ENCODE measurements at regions not wholly inside any gene's neighbourhood (a gene's known extent, or its start where the extent isn't known, plus 50 kb on each side); places are given as distances from the start of the nearest gene placed in this dataset.

GRCh38 chr11:33945481-33946268, 53.8 kb upstream of the LMO2 start:
- WGBS (ENCODE audit: insufficient coverage, insufficient replicate concordance, low lambda C conversion rate, missing lambda C conversion rate): 80% methylated on average over 4 of the region's 4 CpGs
- H2AFZ ChIP-seq (ENCODE audit: control insufficient read depth, low read depth, low read length): no peak overlapping the region
- SMC1A ChIA-PET (ENCODE audit: uncharacterized antibody, unreplicated experiment): interaction anchor here (1.2 to 1.4 kb wide), 2 partner anchors 25 to 77 kb away, joined by 4 to 9 read pairs; no protein-coding TSS in a partner anchor
- CTCF ChIA-PET: interaction anchor here (0.8 to 1.3 kb wide), 2 partner anchors 11 to 25 kb away, joined by 3 read pairs; no protein-coding TSS in a partner anchor
- no peak overlapping the region for H3K4me3 ChIP-seq
- in situ Hi-C loops (cut with MboI) (no loop called here), intact Hi-C loops (cut with micrococcal nuclease; ENCODE audit: unreplicated experiment) (no loop called here)
- H4K20me1 ChIP-seq (ENCODE audit: control insufficient read depth, insufficient read depth): no peaks in the 10 kb centered on the region
- RAD21 ChIA-PET (ENCODE audit: unreplicated experiment): interaction anchor here (1.4 kb wide), 1 partner anchor 17 kb away, joined by 4 read pairs; no protein-coding TSS in a partner anchor
- H3K9ac ChIP-seq (ENCODE audit: control insufficient read depth, insufficient read depth, low read length): no peak overlapping the region
- BruUV-seq (replicated peaks): no TSS peak
- no peaks in the 10 kb centered on the region for H3K9me3 ChIP-seq (replicated peaks; ENCODE audit: control insufficient read depth, insufficient read depth, low read length)
- no peaks in the 10 kb centered on the region for H3K27me3 ChIP-seq (replicated peaks in 1 of 2; ENCODE audit: control insufficient read depth in 2 of 2, insufficient read depth in 2 of 2, low read length in 1 of 2)
- POLR2A ChIA-PET: no interaction called here
- DNase-seq (ENCODE audit: low read depth, low spot score) (no peak), ATAC-seq (no peak), FAIRE-seq (no peak)
- no peaks in the 10 kb centered on the region; the same call in 1 of the 2 replicates for H3K79me2 ChIP-seq (ENCODE audit: control insufficient read depth, insufficient read depth, low read length)
- TF ChIP-seq HDAC6 (IDR thresholded peaks at IDR 0.05; ENCODE audit: unreplicated experiment): no peak
- no peak for TF ChIP-seq KAT2A (conservative IDR thresholded peaks at IDR 0.05; ENCODE audit: control insufficient read depth, low read depth, low read length)
- no peak for TF ChIP-seq KDM1A (IDR thresholded peaks at IDR 0.05; ENCODE audit: borderline replicate concordance)
- TF ChIP-seq PAX5 (IDR thresholded peaks at IDR 0.05; ENCODE audit: borderline replicate concordance, low read depth, low read length): no peak
- TF ChIP-seq STAT3 (IDR thresholded peaks at IDR 0.05; ENCODE audit: low read depth, low read length): no peak
- no peak for TF ChIP-seq DPF2 (IDR thresholded peaks at IDR 0.05)
- no peak for TF ChIP-seq SRF (IDR thresholded peaks at IDR 0.05; ENCODE audit: low read depth in 2 of 2, low read length in 2 of 2)
- TF ChIP-seq HCFC1 (IDR thresholded peaks at IDR 0.05; ENCODE audit: low read length): no peak
- TF ChIP-seq ZNF217 (IDR thresholded peaks at IDR 0.05): no peak
- TF ChIP-seq RBBP5 (conservative IDR thresholded peaks at IDR 0.05): no peak
- no peak for TF ChIP-seq TARDBP (IDR thresholded peaks at IDR 0.05; ENCODE audit: borderline replicate concordance)
- no peaks in the 10 kb centered on the region for H3K36me3 ChIP-seq (ENCODE audit: control insufficient read depth in 2 of 2, insufficient read depth in 2 of 2, low read length in 1 of 2)
- H3K4me1 ChIP-seq (ENCODE audit: control insufficient read depth, insufficient read depth, low read length): peaks cover 30% of the 10 kb centered on the region
- no peak overlapping the region for H3K27ac ChIP-seq (ENCODE audit: control insufficient read depth, insufficient read depth)
- no peak overlapping the region for H3K4me2 ChIP-seq (ENCODE audit: control insufficient read depth, insufficient read depth)
